Esophagus muscularis mucosa (tissue), 4 donors: ENCODE measurements at regions not wholly inside any gene's neighbourhood (a gene's known extent, or its start where the extent isn't known, plus 50 kb on each side); places are given as distances from the start of the nearest gene placed in this dataset.

Source experiments
- CTCF ChIP-seq, 3 experiments: fragments of 200-600 bp in 2 of 3; fragments of 450-650 bp in 1 of 3; sonication (generic) in 2 of 3; IDR thresholded peaks; one replicate each; pipeline ENCODE4 v1.5.1; 2017 to 2019; ENCODE audit warnings: antibody characterized with exemption in 3 of 3, mild to moderate bottlenecking in 2 of 3, moderate library complexity in 1 of 3
- EP300 ChIP-seq: sonication (generic); formaldehyde crosslinking; IDR thresholded peaks from one replicate; pipeline ENCODE4 v1.6.1; 2017; ENCODE audit warnings: antibody characterized with exemption
- POLR2A ChIP-seq: fragments of 450-650 bp; IDR thresholded peaks from one replicate; pipeline ENCODE4 v1.6.1; 2017; ENCODE audit warnings: antibody characterized with exemption, moderate library complexity, mild to moderate bottlenecking, low read depth
- POLR2AphosphoS5 ChIP-seq, 2 donors: sonication (generic); formaldehyde crosslinking; IDR thresholded peaks; one replicate each; pipeline ENCODE4 v1.6.1; 2017; ENCODE audit warnings: antibody characterized with exemption in 2 of 2

- no peak for TF ChIP-seq EP300
- TF ChIP-seq POLR2AphosphoS5 (IDR thresholded peaks at IDR 0.05) = no peak
- no peak for TF ChIP-seq CTCF (IDR thresholded peaks at IDR 0.05)
- no peak for TF ChIP-seq POLR2A
Measured at GRCh38 chr4:78671903-78672815, 104.0 kb upstream of the BMP2K start.
